ENCODE measurements at regions not wholly inside any gene's neighbourhood (a gene's known extent, or its start where the extent isn't known, plus 50 kb on each side); places are given as distances from the start of the nearest gene placed in this dataset.

DNA sequence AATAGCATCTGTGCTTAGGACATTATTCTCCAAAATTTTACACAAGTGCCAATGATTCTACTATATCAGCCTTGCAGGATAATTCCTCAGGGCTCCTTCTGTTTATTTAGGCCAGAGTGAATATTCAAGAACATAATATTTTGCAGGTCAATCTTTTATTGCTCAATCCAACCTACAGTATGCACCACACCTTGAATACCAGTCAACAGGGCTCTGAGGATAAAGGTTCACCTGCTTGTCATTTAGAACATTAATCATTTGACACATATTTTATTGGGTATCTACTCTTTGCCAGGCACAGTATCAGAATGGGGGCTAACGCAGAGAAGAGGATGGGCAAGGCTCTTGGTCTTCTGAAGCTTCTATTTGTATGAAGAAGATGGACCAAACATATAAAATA is 66.2 kb upstream of the SHISA3 start:
- intact Hi-C loops (cut with micrococcal nuclease) (loop anchor here (10.0 kb wide), 1 partner anchor 1834 kb away; no protein-coding TSS in a partner anchor), dilution Hi-C loops (cut with MboI; ENCODE audit: extremely low pct_ligation_motif_present, low sequenced_read_pairs) (no loop called here)
- Histone ChIP-seq H3K27ac (ENCODE audit: insufficient read depth, low read depth, low read length) (no peak overlapping the region), H3K9ac (replicated peaks; ENCODE audit: extremely low read depth, insufficient read depth, low read length) (no peak overlapping the region), H4K20me1 (replicated peaks; ENCODE audit: control insufficient read depth, extremely low read depth, insufficient read depth, low read length) (no peaks in the 10 kb centered on the region), H3K27me3 (ENCODE audit: control insufficient read depth in 2 of 2, insufficient read depth in 2 of 2, low read length in 2 of 2) (no peaks in the 10 kb centered on the region), H3K79me2 (ENCODE audit: control insufficient read depth, insufficient read depth, low read length) (no peaks in the 10 kb centered on the region), H3K4me3 (replicated peaks in 1 of 3; ENCODE audit: insufficient read depth in 1 of 3, low read depth in 1 of 3, low read length in 3 of 3) (no peak overlapping the region), H3K9me1 (replicated peaks; ENCODE audit: control insufficient read depth, extremely low read depth, insufficient read depth, low read length) (no peaks in the 10 kb centered on the region), H3K36me3 (ENCODE audit: control insufficient read depth in 2 of 2, extremely low read depth in 1 of 2, insufficient read depth in 2 of 2, low read length in 2 of 2) (no peaks in the 10 kb centered on the region), H3K4me2 (ENCODE audit: insufficient read depth, low read length) (no peak overlapping the region), H2AFZ (ENCODE audit: low read depth, low read length) (no peak overlapping the region), H3K4me1 (ENCODE audit: control insufficient read depth, extremely low read depth, insufficient read depth, low read length) (peaks cover 15% of the 10 kb centered on the region), H3K9me3 (replicated peaks; ENCODE audit: control insufficient read depth, insufficient read depth, low read length) (no peaks in the 10 kb centered on the region)
- ChIA-PET CTCF (interaction anchor here (1.7 kb wide), 1 partner anchor 9 kb away, joined by 4 read pairs; no protein-coding TSS in a partner anchor), POLR2A (no interaction called here)
- BruUV-seq (replicated peaks), result no TSS peak
- TF ChIP-seq MYC (IDR thresholded peaks at IDR 0.05; ENCODE audit: low read depth, low read length), result no peak
- no peak for TF ChIP-seq GATA2 (IDR thresholded peaks at IDR 0.05; ENCODE audit: insufficient read depth, insufficient read length, low read depth, low read length)
- TF ChIP-seq JUN (IDR thresholded peaks at IDR 0.05; ENCODE audit: borderline replicate concordance, insufficient read depth, insufficient read length, low read depth), result no peak
- TF ChIP-seq, protein P1, sequence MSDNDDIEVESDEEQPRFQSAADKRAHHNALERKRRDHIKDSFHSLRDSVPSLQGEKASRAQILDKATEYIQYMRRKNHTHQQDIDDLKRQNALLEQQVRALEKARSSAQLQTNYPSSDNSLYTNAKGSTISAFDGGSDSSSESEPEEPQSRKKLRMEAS (IDR thresholded peaks at IDR 0.05; ENCODE audit: insufficient read depth, insufficient read length), result no peak
- no peak for TF ChIP-seq EZH2 (IDR thresholded peaks at IDR 0.05; ENCODE audit: borderline replicate concordance, low read depth, low read length, severe bottlenecking)
- TF ChIP-seq FOS (IDR thresholded peaks at IDR 0.05; ENCODE audit: borderline replicate concordance, insufficient read depth, low read length), result no peak
- TF ChIP-seq, protein P2, sequence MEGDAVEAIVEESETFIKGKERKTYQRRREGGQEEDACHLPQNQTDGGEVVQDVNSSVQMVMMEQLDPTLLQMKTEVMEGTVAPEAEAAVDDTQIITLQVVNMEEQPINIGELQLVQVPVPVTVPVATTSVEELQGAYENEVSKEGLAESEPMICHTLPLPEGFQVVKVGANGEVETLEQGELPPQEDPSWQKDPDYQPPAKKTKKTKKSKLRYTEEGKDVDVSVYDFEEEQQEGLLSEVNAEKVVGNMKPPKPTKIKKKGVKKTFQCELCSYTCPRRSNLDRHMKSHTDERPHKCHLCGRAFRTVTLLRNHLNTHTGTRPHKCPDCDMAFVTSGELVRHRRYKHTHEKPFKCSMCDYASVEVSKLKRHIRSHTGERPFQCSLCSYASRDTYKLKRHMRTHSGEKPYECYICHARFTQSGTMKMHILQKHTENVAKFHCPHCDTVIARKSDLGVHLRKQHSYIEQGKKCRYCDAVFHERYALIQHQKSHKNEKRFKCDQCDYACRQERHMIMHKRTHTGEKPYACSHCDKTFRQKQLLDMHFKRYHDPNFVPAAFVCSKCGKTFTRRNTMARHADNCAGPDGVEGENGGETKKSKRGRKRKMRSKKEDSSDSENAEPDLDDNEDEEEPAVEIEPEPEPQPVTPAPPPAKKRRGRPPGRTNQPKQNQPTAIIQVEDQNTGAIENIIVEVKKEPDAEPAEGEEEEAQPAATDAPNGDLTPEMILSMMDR (IDR thresholded peaks at IDR 0.05; ENCODE audit: extremely low read depth in 1 of 2, insufficient read depth in 1 of 2, low read depth in 1 of 2, low read length in 2 of 2), result no peak
- TF ChIP-seq POLR2A (IDR thresholded peaks at IDR 0.05; ENCODE audit: low read depth, low read length), result no peak
- no peak for TF ChIP-seq POLR2AphosphoS5 (IDR thresholded peaks at IDR 0.05; ENCODE audit: insufficient read depth, low read depth, low read length)
- DNase-seq (ENCODE audit: low read depth, low spot score), result no peak
- no peak for FAIRE-seq

All from endothelial cell of umbilical vein (primary cell).